SJSA1 (cell line): ENCODE measurements at regions not wholly inside any gene's neighbourhood (a gene's known extent, or its start where the extent isn't known, plus 50 kb on each side); places are given as distances from the start of the nearest gene placed in this dataset.
"Not testable (repeated sequence)": the region's sequence is repeated elsewhere in the genome, so short reads cannot be mapped to it uniquely, and the experiment has no call there.

Source experiments
- DNase-seq, 2 experiments: peaks; one replicate each; pipeline ENCODE4 v3.0.0-alpha.2; 2015 to 2020; ENCODE audit warnings: low spot score in 2 of 2, low read depth in 1 of 2
- H3K27ac ChIP-seq: fragments of 250-450 bp; sonication (Bioruptor Pico); 2 replicates; pipeline ENCODE4 v1.5.1; 2020; ENCODE audit warnings: mild to moderate bottlenecking, moderate library complexity
- H3K27me3 ChIP-seq: fragments of 250-450 bp; sonication (Bioruptor Pico); replicated peaks from 2 replicates; pipeline ENCODE4 v1.5.1; 2020; ENCODE audit warnings: mild to moderate bottlenecking, moderate library complexity
- H3K36me3 ChIP-seq: fragments of 250-450 bp; sonication (Bioruptor Pico); 2 replicates; pipeline ENCODE4 v1.5.1; 2020; ENCODE audit warnings: mild to moderate bottlenecking
- H3K4me1 ChIP-seq: fragments of 250-450 bp; sonication (Bioruptor Pico); replicated peaks from 2 replicates; pipeline ENCODE4 v1.6.1; 2021; ENCODE audit warnings: mild to moderate bottlenecking
- H3K4me3 ChIP-seq: fragments of 250-450 bp; sonication (Bioruptor Pico); 2 replicates; pipeline ENCODE4 v1.5.1; 2020; ENCODE audit warnings: mild to moderate bottlenecking
- H3K9me3 ChIP-seq: fragments of 250-450 bp; sonication (Bioruptor Pico); replicated peaks from 2 replicates; pipeline ENCODE4 v1.5.1; 2020; ENCODE audit warnings: mild to moderate bottlenecking

GRCh38 chr21:41612674-41613532 is 104.9 kb upstream of the TMPRSS2 start:
- H3K4me1 ChIP-seq: peaks cover 38% of the 10 kb centered on the region
- H3K4me3 ChIP-seq: no peak overlapping the region
- peak overlapping the region; percentile 38 for H3K27ac ChIP-seq
- no peaks in the 10 kb centered on the region for H3K9me3 ChIP-seq
- H3K36me3 ChIP-seq: no peaks in the 10 kb centered on the region
- DNase-seq: peak; percentile 69 to 74
- no peaks in the 10 kb centered on the region for H3K27me3 ChIP-seq

GRCh38 chr21:41611966-41612606 is 104.1 kb upstream of the TMPRSS2 start:
- Histone ChIP-seq H3K9me3 (no peaks in the 10 kb centered on the region), H3K36me3 (no peaks in the 10 kb centered on the region), H3K4me3 (no peak overlapping the region), H3K27ac (no peak overlapping the region), H3K4me1 (peaks cover 38% of the 10 kb centered on the region), H3K27me3 (no peaks in the 10 kb centered on the region)
- no peak for DNase-seq

- DNase-seq: no peak
- Histone ChIP-seq H3K27me3 (no peaks in the 10 kb centered on the region), H3K36me3 (no peaks in the 10 kb centered on the region), H3K27ac (no peak overlapping the region), H3K9me3 (no peaks in the 10 kb centered on the region), H3K4me3 (no peak overlapping the region), H3K4me1 (peaks cover 33% of the 10 kb centered on the region)
Observed at GRCh38 chr21:41611441-41611840, 103.5 kb upstream of the TMPRSS2 start.

GRCh38 chr21:41610840-41611115 is 102.8 kb upstream of the TMPRSS2 start:
- peaks cover 27% of the 10 kb centered on the region for H3K4me1 ChIP-seq
- not testable (repeated sequence) for H3K9me3 ChIP-seq, H3K27ac ChIP-seq, DNase-seq, H3K4me3 ChIP-seq, H3K27me3 ChIP-seq, H3K36me3 ChIP-seq

GRCh38 chr21:41610042-41610839 is 102.3 kb upstream of the TMPRSS2 start:
- Histone ChIP-seq H3K4me3 (no peak overlapping the region), H3K4me1 (peaks cover 21% of the 10 kb centered on the region), H3K36me3 (no peaks in the 10 kb centered on the region), H3K27me3 (no peaks in the 10 kb centered on the region), H3K27ac (no peak overlapping the region), H3K9me3 (no peaks in the 10 kb centered on the region)
- peak; percentile 49 to 73 for DNase-seq

GRCh38 chr21:41606706-41607105 is 98.7 kb upstream of the TMPRSS2 start:
- H3K36me3 ChIP-seq: no peaks in the 10 kb centered on the region
- H3K4me3 ChIP-seq: no peak overlapping the region
- no peak overlapping the region for H3K27ac ChIP-seq
- H3K4me1 ChIP-seq: peaks cover 10% of the 10 kb centered on the region
- no peaks in the 10 kb centered on the region for H3K27me3 ChIP-seq
- DNase-seq: no peak
- H3K9me3 ChIP-seq: no peaks in the 10 kb centered on the region

- H3K27ac ChIP-seq: no peak overlapping the region
- H3K36me3 ChIP-seq: no peaks in the 10 kb centered on the region
Observed at GRCh38 chr21:41605934-41606285, 98.0 kb upstream of the TMPRSS2 start.

GRCh38 chr21:41605178-41605933 is 97.4 kb upstream of the TMPRSS2 start:
- Histone ChIP-seq H3K36me3 (no peaks in the 10 kb centered on the region), H3K27me3 (no peaks in the 10 kb centered on the region), H3K4me1 (peaks cover 10% of the 10 kb centered on the region), H3K27ac (no peak overlapping the region), H3K9me3 (no peaks in the 10 kb centered on the region), H3K4me3 (no peak overlapping the region)
- DNase-seq: no peak

More at GRCh38 chr21:41605934-41606285, 98.0 kb upstream of the TMPRSS2 start:
- H3K4me1 ChIP-seq: peaks cover 15% of the 10 kb centered on the region
- no peak overlapping the region for H3K4me3 ChIP-seq
- no peaks in the 10 kb centered on the region for H3K9me3 ChIP-seq
- no peaks in the 10 kb centered on the region for H3K27me3 ChIP-seq
- DNase-seq: no peak

GRCh38 chr21:41604583-41605041 is 96.7 kb upstream of the TMPRSS2 start:
- Histone ChIP-seq H3K27me3 (no peaks in the 10 kb centered on the region), H3K9me3 (no peaks in the 10 kb centered on the region), H3K4me1 (peaks cover 10% of the 10 kb centered on the region; the same call in 1 of the 2 replicates), H3K36me3 (no peaks in the 10 kb centered on the region), H3K4me3 (no peak overlapping the region), H3K27ac (no peak overlapping the region)
- no peak for DNase-seq

GRCh38 chr21:41603476-41603875 is 95.5 kb upstream of the TMPRSS2 start:
- no peak overlapping the region for H3K27ac ChIP-seq
- no peak for DNase-seq
- no peaks in the 10 kb centered on the region for H3K27me3 ChIP-seq
- no peak overlapping the region for H3K4me3 ChIP-seq
- H3K4me1 ChIP-seq: peaks cover 10% of the 10 kb centered on the region; the same call in 1 of the 2 replicates
- H3K9me3 ChIP-seq: no peaks in the 10 kb centered on the region
- no peaks in the 10 kb centered on the region for H3K36me3 ChIP-seq

- Histone ChIP-seq H3K36me3 (no peaks in the 10 kb centered on the region), H3K4me1 (peaks cover 10% of the 10 kb centered on the region; the same call in 1 of the 2 replicates), H3K27ac (no peak overlapping the region), H3K9me3 (no peaks in the 10 kb centered on the region), H3K27me3 (no peaks in the 10 kb centered on the region), H3K4me3 (no peak overlapping the region)
- DNase-seq: no peak
Observed at GRCh38 chr21:41602531-41602930, 94.6 kb upstream of the TMPRSS2 start.

GRCh38 chr21:41601573-41602368 is 93.8 kb upstream of the TMPRSS2 start:
- Histone ChIP-seq H3K4me3 (no peak overlapping the region), H3K4me1 (peaks cover 10% of the 10 kb centered on the region; the same call in 1 of the 2 replicates), H3K27ac (no peak overlapping the region), H3K36me3 (no peaks in the 10 kb centered on the region), H3K27me3 (no peaks in the 10 kb centered on the region), H3K9me3 (no peaks in the 10 kb centered on the region)
- DNase-seq: peak in 1 of 2 experiments; percentile 37
